Thyroid gland (tissue), 4 donors: ENCODE measurements at regions not wholly inside any gene's neighbourhood (a gene's known extent, or its start where the extent isn't known, plus 50 kb on each side); places are given as distances from the start of the nearest gene placed in this dataset.

Experiments used
- CTCF ChIP-seq, 6 experiments: fragments of 200-600 bp in 3 of 6; fragments of 450-650 bp in 3 of 6; sonication (generic) in 3 of 6; IDR thresholded peaks; one replicate each; pipeline ENCODE4 v1.5.1; 2016 to 2019; ENCODE audit warnings: antibody characterized with exemption in 6 of 6, mild to moderate bottlenecking in 2 of 6, inconsistent platforms in 1 of 6, moderate library complexity in 1 of 6
- POLR2A ChIP-seq, 2 donors: fragments of 450-650 bp; IDR thresholded peaks; one replicate each; pipeline ENCODE4 v1.6.1; 2017; ENCODE audit warnings: antibody characterized with exemption in 2 of 2, mild to moderate bottlenecking in 2 of 2, moderate library complexity in 1 of 2

GRCh38 chr1:81381881-81382280 is 418.9 kb upstream of the ADGRL2 start:
- TF ChIP-seq CTCF (IDR thresholded peaks at IDR 0.05) = no peak
- no peak for TF ChIP-seq POLR2A (IDR thresholded peaks at IDR 0.05)
